Progenitor cell of endocrine pancreas (in vitro differentiated cells): ENCODE measurements at regions not wholly inside any gene's neighbourhood (a gene's known extent, or its start where the extent isn't known, plus 50 kb on each side); places are given as distances from the start of the nearest gene placed in this dataset.

Experiments
- DNase-seq: peaks from one replicate; pipeline ENCODE4 v3.0.0; 2021; ENCODE audit warnings: low spot score; ENCODE audit not compliant: unreplicated experiment
- H3K27ac Mint-ChIP-seq: 2 replicates; pipeline ENCODE4 v1.8.0; 2021; ENCODE audit warnings: mild to moderate bottlenecking, moderate library complexity, mixed read lengths
- H3K27me3 Mint-ChIP-seq: 2 replicates; pipeline ENCODE4 v1.8.0; 2021; ENCODE audit warnings: mixed read lengths
- H3K36me3 Mint-ChIP-seq: 2 replicates; pipeline ENCODE4 v1.8.0; 2022; ENCODE audit warnings: mixed read lengths; ENCODE audit not compliant: insufficient read depth
- H3K4me1 Mint-ChIP-seq: 2 replicates; pipeline ENCODE4 v1.8.0; 2021; ENCODE audit warnings: low read depth, mixed read lengths
- H3K4me3 Mint-ChIP-seq: 2 replicates; pipeline ENCODE4 v1.8.0; 2021; ENCODE audit warnings: low read depth, mild to moderate bottlenecking, moderate library complexity, mixed read lengths
- H3K9me3 Mint-ChIP-seq: 2 replicates; pipeline ENCODE4 v1.8.0; 2021; ENCODE audit warnings: low read depth, mixed read lengths
- CTCF ChIP-seq: fragments of 200-600 bp; sonication (generic); IDR thresholded peaks from one replicate; pipeline ENCODE4 v1.5.0; 2021; ENCODE audit warnings: antibody characterized with exemption, mild to moderate bottlenecking; ENCODE audit not compliant: unreplicated experiment

- Mint-ChIP-seq H3K4me3 (no peak overlapping the region), H3K36me3 (no peaks in the 10 kb centered on the region), H3K9me3 (no peaks in the 10 kb centered on the region), H3K27me3 (no peaks in the 10 kb centered on the region), H3K4me1 (no peaks in the 10 kb centered on the region), H3K27ac (no peak overlapping the region)
- TF ChIP-seq CTCF, result no peak
- DNase-seq, result no peak
Measured at GRCh38 chr14:83697099-83697498, 1832.8 kb upstream of the FLRT2 start.

DNA sequence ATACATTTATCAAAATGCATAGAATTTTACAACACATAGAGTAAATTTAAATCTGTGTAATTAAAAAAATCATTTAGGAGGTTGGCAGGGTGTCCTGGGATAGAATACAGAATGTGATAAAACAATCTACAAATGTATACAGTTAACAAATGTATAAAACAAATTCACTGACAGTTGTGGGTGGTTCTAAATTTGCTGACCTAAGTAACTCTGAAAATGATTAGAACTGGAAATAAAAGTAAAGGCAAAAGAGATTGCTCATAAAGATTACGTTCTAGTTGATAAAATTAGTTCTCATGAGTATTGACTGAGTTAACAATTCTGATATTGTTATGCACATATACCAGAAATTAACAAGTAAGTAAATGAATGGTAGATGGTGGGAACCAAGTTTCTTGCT, 1827.3 kb upstream of the FLRT2 start:
- Mint-ChIP-seq H3K4me1 (no peaks in the 10 kb centered on the region), H3K27ac (no peak overlapping the region), H3K36me3 (no peaks in the 10 kb centered on the region), H3K4me3 (no peak overlapping the region), H3K27me3 (no peaks in the 10 kb centered on the region), H3K9me3 (no peaks in the 10 kb centered on the region)
- DNase-seq, result no peak
- no peak for TF ChIP-seq CTCF

DNA sequence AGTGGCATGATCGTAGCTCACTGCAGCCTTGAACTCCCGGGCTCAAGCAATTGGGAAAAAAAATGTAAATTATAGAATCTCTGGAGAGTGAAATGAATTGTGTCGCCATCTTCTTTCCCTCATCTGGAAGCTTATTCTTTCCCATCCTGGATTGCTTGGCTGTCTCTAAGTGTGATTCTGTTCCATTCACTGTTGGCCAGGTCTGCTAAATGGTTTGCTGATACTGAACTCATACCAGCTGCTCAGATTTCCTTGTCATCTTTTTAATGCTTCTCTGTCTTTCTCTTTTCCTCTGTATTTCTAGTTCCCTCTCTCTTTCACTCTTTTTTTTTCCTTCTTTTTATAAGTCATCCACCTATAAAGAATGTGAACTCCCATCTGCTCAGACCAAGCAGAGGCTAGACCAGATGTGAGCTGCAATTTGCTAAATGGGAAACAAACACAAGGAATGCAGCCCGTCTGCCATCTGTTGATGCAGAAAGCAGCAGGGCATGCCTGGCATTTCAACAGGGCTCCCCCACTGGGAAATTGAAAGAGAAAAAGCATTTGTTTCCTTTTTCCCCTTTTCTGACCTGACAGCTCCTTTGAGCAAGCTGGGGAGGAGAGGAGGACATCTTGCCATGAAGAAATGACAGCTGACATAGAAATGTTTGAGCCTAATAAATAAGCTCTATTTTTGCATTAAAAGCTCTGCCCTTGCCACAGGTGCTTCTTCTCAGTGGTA, 1823.6 kb upstream of the FLRT2 start:
- TF ChIP-seq CTCF, result no peak
- H3K27me3 Mint-ChIP-seq, result no peaks in the 10 kb centered on the region
- H3K36me3 Mint-ChIP-seq, result no peaks in the 10 kb centered on the region
- H3K27ac Mint-ChIP-seq, result no peak overlapping the region
- no peak overlapping the region for H3K4me3 Mint-ChIP-seq
- H3K4me1 Mint-ChIP-seq, result no peaks in the 10 kb centered on the region
- DNase-seq, result no peak
- no peaks in the 10 kb centered on the region for H3K9me3 Mint-ChIP-seq

- no peaks in the 10 kb centered on the region for H3K36me3 Mint-ChIP-seq
- no peak overlapping the region for H3K4me3 Mint-ChIP-seq
- H3K9me3 Mint-ChIP-seq, result no peaks in the 10 kb centered on the region
- H3K27me3 Mint-ChIP-seq, result no peaks in the 10 kb centered on the region
- TF ChIP-seq CTCF, result no peak
- no peaks in the 10 kb centered on the region for H3K4me1 Mint-ChIP-seq
- no peak for DNase-seq
- H3K27ac Mint-ChIP-seq, result no peak overlapping the region
Measured at GRCh38 chr14:83707056-83707455, 1822.9 kb upstream of the FLRT2 start.

- H3K9me3 Mint-ChIP-seq, result no peaks in the 10 kb centered on the region
Measured at GRCh38 chr14:83709116-83709515, 1820.8 kb upstream of the FLRT2 start.

More at GRCh38 chr14:83709116-83709515, 1820.8 kb upstream of the FLRT2 start:
- H3K27me3 Mint-ChIP-seq, result no peaks in the 10 kb centered on the region
- no peak for DNase-seq
- no peaks in the 10 kb centered on the region for H3K36me3 Mint-ChIP-seq
- H3K27ac Mint-ChIP-seq, result no peak overlapping the region
- TF ChIP-seq CTCF, result no peak
- H3K4me1 Mint-ChIP-seq, result no peaks in the 10 kb centered on the region
- H3K4me3 Mint-ChIP-seq, result no peak overlapping the region
